Prostate gland (tissue), 2 donors: ENCODE measurements at regions not wholly inside any gene's neighbourhood (a gene's known extent, or its start where the extent isn't known, plus 50 kb on each side); places are given as distances from the start of the nearest gene placed in this dataset.

Experiments used
- POLR2A ChIP-seq: fragments of 450-650 bp; IDR thresholded peaks from one replicate; pipeline ENCODE4 v1.6.1; 2016; ENCODE audit warnings: antibody characterized with exemption, mild to moderate bottlenecking
- TF ChIP-seq, protein P1 (sequence below), 4 experiments: fragments of 200-600 bp in 2 of 4; fragments of 450-650 bp in 2 of 4; sonication (generic) in 2 of 4; IDR thresholded peaks; 1 replicate in 3 of 4; 2 replicates in 1 of 4; pipeline ENCODE4 v1.5.1; 2016 to 2019; ENCODE audit warnings: antibody characterized with exemption in 4 of 4, mild to moderate bottlenecking in 2 of 4, moderate library complexity in 2 of 4

DNA sequence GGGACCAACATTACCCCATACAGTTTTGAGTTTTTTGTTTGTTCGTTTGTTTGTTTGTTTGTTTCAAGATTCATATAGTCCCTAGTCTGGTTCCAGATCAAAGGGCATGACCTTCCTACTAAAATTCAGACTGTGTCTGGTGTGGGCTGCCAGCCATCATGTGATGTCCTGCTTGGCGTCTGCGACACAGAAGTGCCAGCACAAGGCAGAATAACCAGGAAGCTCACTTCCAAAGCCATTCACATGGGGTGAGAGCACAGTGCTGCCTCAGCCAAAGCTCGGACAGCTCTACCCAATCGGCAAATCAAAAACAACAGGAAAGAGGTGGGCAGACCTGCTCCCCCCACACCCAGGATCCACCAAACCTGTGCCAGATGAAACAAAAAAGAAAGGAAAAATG, 142.6 kb upstream of the THBS1 start:
- no peak for TF ChIP-seq POLR2A
- TF ChIP-seq, protein P1, sequence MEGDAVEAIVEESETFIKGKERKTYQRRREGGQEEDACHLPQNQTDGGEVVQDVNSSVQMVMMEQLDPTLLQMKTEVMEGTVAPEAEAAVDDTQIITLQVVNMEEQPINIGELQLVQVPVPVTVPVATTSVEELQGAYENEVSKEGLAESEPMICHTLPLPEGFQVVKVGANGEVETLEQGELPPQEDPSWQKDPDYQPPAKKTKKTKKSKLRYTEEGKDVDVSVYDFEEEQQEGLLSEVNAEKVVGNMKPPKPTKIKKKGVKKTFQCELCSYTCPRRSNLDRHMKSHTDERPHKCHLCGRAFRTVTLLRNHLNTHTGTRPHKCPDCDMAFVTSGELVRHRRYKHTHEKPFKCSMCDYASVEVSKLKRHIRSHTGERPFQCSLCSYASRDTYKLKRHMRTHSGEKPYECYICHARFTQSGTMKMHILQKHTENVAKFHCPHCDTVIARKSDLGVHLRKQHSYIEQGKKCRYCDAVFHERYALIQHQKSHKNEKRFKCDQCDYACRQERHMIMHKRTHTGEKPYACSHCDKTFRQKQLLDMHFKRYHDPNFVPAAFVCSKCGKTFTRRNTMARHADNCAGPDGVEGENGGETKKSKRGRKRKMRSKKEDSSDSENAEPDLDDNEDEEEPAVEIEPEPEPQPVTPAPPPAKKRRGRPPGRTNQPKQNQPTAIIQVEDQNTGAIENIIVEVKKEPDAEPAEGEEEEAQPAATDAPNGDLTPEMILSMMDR (IDR thresholded peaks at IDR 0.05) = no peak
